ENCODE measurements at regions not wholly inside any gene's neighbourhood (a gene's known extent, or its start where the extent isn't known, plus 50 kb on each side); places are given as distances from the start of the nearest gene placed in this dataset.
"Not testable (repeated sequence)": the region's sequence is repeated elsewhere in the genome, so short reads cannot be mapped to it uniquely, and the experiment has no call there.

GRCh38 chr12:77220586-77220985, 155.2 kb upstream of the E2F7 start:
- DNase-seq: no peak
- H3K4me3 Mint-ChIP-seq: no peak overlapping the region
- intact Hi-C loops (cut with micrococcal nuclease): no loop called here
- no peaks in the 10 kb centered on the region for H3K27me3 Mint-ChIP-seq (ENCODE audit: low read depth)
- CTCF ChIA-PET: no interaction called here
- H3K9me3 Mint-ChIP-seq: no peaks in the 10 kb centered on the region
- H3K4me1 Mint-ChIP-seq (ENCODE audit: low read depth): no peaks in the 10 kb centered on the region
- H3K27ac Mint-ChIP-seq: no peak overlapping the region
- no peaks in the 10 kb centered on the region for H3K36me3 Mint-ChIP-seq (ENCODE audit: low read depth)

- Mint-ChIP-seq H3K27ac (no peak overlapping the region), H3K36me3 (ENCODE audit: low read depth) (no peaks in the 10 kb centered on the region), H3K4me1 (ENCODE audit: low read depth) (no peaks in the 10 kb centered on the region), H3K9me3 (no peaks in the 10 kb centered on the region), H3K27me3 (ENCODE audit: low read depth) (no peaks in the 10 kb centered on the region), H3K4me3 (no peak overlapping the region)
- no peak for DNase-seq
- intact Hi-C loops (cut with micrococcal nuclease): no loop called here
- CTCF ChIA-PET: no interaction called here
Observed at GRCh38 chr12:77218278-77218677, 152.9 kb upstream of the E2F7 start.

GRCh38 chr12:77216136-77216535, 150.8 kb upstream of the E2F7 start:
- H3K4me1 Mint-ChIP-seq (ENCODE audit: low read depth); H3K27ac Mint-ChIP-seq; H3K9me3 Mint-ChIP-seq; intact Hi-C loops (cut with micrococcal nuclease); H3K27me3 Mint-ChIP-seq (ENCODE audit: low read depth); DNase-seq; H3K36me3 Mint-ChIP-seq (ENCODE audit: low read depth); H3K4me3 Mint-ChIP-seq; CTCF ChIA-PET: not testable (repeated sequence)

GRCh38 chr12:77214136-77214535, 148.8 kb upstream of the E2F7 start:
- Mint-ChIP-seq H3K36me3 (ENCODE audit: low read depth) (no peaks in the 10 kb centered on the region), H3K27me3 (ENCODE audit: low read depth) (no peaks in the 10 kb centered on the region), H3K27ac (no peak overlapping the region), H3K9me3 (peaks cover 8% of the 10 kb centered on the region), H3K4me3 (no peak overlapping the region), H3K4me1 (ENCODE audit: low read depth) (no peaks in the 10 kb centered on the region)
- no peak for DNase-seq
- intact Hi-C loops (cut with micrococcal nuclease): no loop called here
- CTCF ChIA-PET: no interaction called here

- intact Hi-C loops (cut with micrococcal nuclease): no loop called here
- no peaks in the 10 kb centered on the region for H3K4me1 Mint-ChIP-seq (ENCODE audit: low read depth)
- H3K27ac Mint-ChIP-seq: no peak overlapping the region
- no peak overlapping the region for H3K4me3 Mint-ChIP-seq
- CTCF ChIA-PET: no interaction called here
- no peaks in the 10 kb centered on the region for H3K27me3 Mint-ChIP-seq (ENCODE audit: low read depth)
- H3K36me3 Mint-ChIP-seq (ENCODE audit: low read depth): no peaks in the 10 kb centered on the region
- no peak for DNase-seq
- H3K9me3 Mint-ChIP-seq: peaks cover 8% of the 10 kb centered on the region
Observed at GRCh38 chr12:77213319-77213718, 147.9 kb upstream of the E2F7 start.

GRCh38 chr12:77210724-77211123, 145.4 kb upstream of the E2F7 start:
- intact Hi-C loops (cut with micrococcal nuclease): no loop called here
- H3K4me1 Mint-ChIP-seq (ENCODE audit: low read depth): no peaks in the 10 kb centered on the region
- CTCF ChIA-PET: no interaction called here
- no peak overlapping the region for H3K4me3 Mint-ChIP-seq
- H3K36me3 Mint-ChIP-seq (ENCODE audit: low read depth): no peaks in the 10 kb centered on the region
- H3K27ac Mint-ChIP-seq: no peak overlapping the region
- DNase-seq: no peak
- H3K27me3 Mint-ChIP-seq (ENCODE audit: low read depth): no peaks in the 10 kb centered on the region
- peaks cover 8% of the 10 kb centered on the region for H3K9me3 Mint-ChIP-seq

GRCh38 chr12:77204083-77204482, 138.7 kb upstream of the E2F7 start:
- no peak for DNase-seq
- H3K4me1 Mint-ChIP-seq (ENCODE audit: low read depth): no peaks in the 10 kb centered on the region
- H3K27ac Mint-ChIP-seq: no peak overlapping the region
- CTCF ChIA-PET: no interaction called here
- intact Hi-C loops (cut with micrococcal nuclease): no loop called here
- no peaks in the 10 kb centered on the region for H3K36me3 Mint-ChIP-seq (ENCODE audit: low read depth)
- H3K4me3 Mint-ChIP-seq: no peak overlapping the region
- H3K9me3 Mint-ChIP-seq: no peaks in the 10 kb centered on the region
- H3K27me3 Mint-ChIP-seq (ENCODE audit: low read depth): peaks cover 3% of the 10 kb centered on the region

- no peaks in the 10 kb centered on the region for H3K9me3 Mint-ChIP-seq
- H3K4me3 Mint-ChIP-seq: no peak overlapping the region
- DNase-seq: no peak
- CTCF ChIA-PET: no interaction called here
- no peak overlapping the region for H3K27ac Mint-ChIP-seq
- no peaks in the 10 kb centered on the region for H3K4me1 Mint-ChIP-seq (ENCODE audit: low read depth)
- intact Hi-C loops (cut with micrococcal nuclease): no loop called here
- peaks cover 3% of the 10 kb centered on the region for H3K27me3 Mint-ChIP-seq (ENCODE audit: low read depth)
- no peaks in the 10 kb centered on the region for H3K36me3 Mint-ChIP-seq (ENCODE audit: low read depth)
Observed at GRCh38 chr12:77202457-77203060, 137.2 kb upstream of the E2F7 start.

- H3K9me3 Mint-ChIP-seq: no peaks in the 10 kb centered on the region
Observed at GRCh38 chr12:77189901-77190416, 124.6 kb upstream of the E2F7 start.

GRCh38 chr12:77189458-77189857, 124.1 kb upstream of the E2F7 start:
- no peak overlapping the region for H3K27ac Mint-ChIP-seq
- DNase-seq: no peak
- CTCF ChIA-PET: no interaction called here
- H3K36me3 Mint-ChIP-seq (ENCODE audit: low read depth): no peaks in the 10 kb centered on the region
- intact Hi-C loops (cut with micrococcal nuclease): no loop called here
- H3K9me3 Mint-ChIP-seq: no peaks in the 10 kb centered on the region
- H3K4me1 Mint-ChIP-seq (ENCODE audit: low read depth): no peaks in the 10 kb centered on the region
- no peaks in the 10 kb centered on the region for H3K27me3 Mint-ChIP-seq (ENCODE audit: low read depth)
- no peak overlapping the region for H3K4me3 Mint-ChIP-seq

More at GRCh38 chr12:77189901-77190416, 124.6 kb upstream of the E2F7 start:
- Mint-ChIP-seq H3K27ac (no peak overlapping the region), H3K4me3 (no peak overlapping the region), H3K4me1 (ENCODE audit: low read depth) (no peaks in the 10 kb centered on the region), H3K36me3 (ENCODE audit: low read depth) (no peaks in the 10 kb centered on the region), H3K27me3 (ENCODE audit: low read depth) (no peaks in the 10 kb centered on the region)
- intact Hi-C loops (cut with micrococcal nuclease): no loop called here
- CTCF ChIA-PET: no interaction called here
- DNase-seq: no peak

- Mint-ChIP-seq H3K27me3 (ENCODE audit: low read depth) (no peaks in the 10 kb centered on the region), H3K27ac (no peak overlapping the region), H3K4me3 (no peak overlapping the region), H3K4me1 (ENCODE audit: low read depth) (no peaks in the 10 kb centered on the region), H3K36me3 (ENCODE audit: low read depth) (no peaks in the 10 kb centered on the region), H3K9me3 (peaks cover 9% of the 10 kb centered on the region)
- intact Hi-C loops (cut with micrococcal nuclease): no loop called here
- CTCF ChIA-PET: no interaction called here
- no peak for DNase-seq
Observed at GRCh38 chr12:77179515-77179914, 114.1 kb upstream of the E2F7 start.

GRCh38 chr12:77167801-77168200, 102.4 kb upstream of the E2F7 start:
- CTCF ChIA-PET: interaction anchor here (0.7 kb wide), 1 partner anchor 1011 kb away, joined by 4 read pairs; no protein-coding TSS in a partner anchor
- no peaks in the 10 kb centered on the region for H3K36me3 Mint-ChIP-seq (ENCODE audit: low read depth)
- intact Hi-C loops (cut with micrococcal nuclease): no loop called here
- H3K4me1 Mint-ChIP-seq (ENCODE audit: low read depth): no peaks in the 10 kb centered on the region
- H3K27me3 Mint-ChIP-seq (ENCODE audit: low read depth): no peaks in the 10 kb centered on the region
- DNase-seq: no peak
- peaks cover 2% of the 10 kb centered on the region for H3K9me3 Mint-ChIP-seq
- no peak overlapping the region for H3K4me3 Mint-ChIP-seq
- no peak overlapping the region for H3K27ac Mint-ChIP-seq

GRCh38 chr12:77166696-77167095, 101.3 kb upstream of the E2F7 start:
- no peak overlapping the region for H3K27ac Mint-ChIP-seq
- H3K4me1 Mint-ChIP-seq (ENCODE audit: low read depth): no peaks in the 10 kb centered on the region
- peaks cover 2% of the 10 kb centered on the region for H3K9me3 Mint-ChIP-seq
- intact Hi-C loops (cut with micrococcal nuclease): no loop called here
- H3K27me3 Mint-ChIP-seq (ENCODE audit: low read depth): no peaks in the 10 kb centered on the region
- CTCF ChIA-PET: no interaction called here
- no peaks in the 10 kb centered on the region for H3K36me3 Mint-ChIP-seq (ENCODE audit: low read depth)
- DNase-seq: no peak
- no peak overlapping the region for H3K4me3 Mint-ChIP-seq
